ENCODE measurements at regions not wholly inside any gene's neighbourhood (a gene's known extent, or its start where the extent isn't known, plus 50 kb on each side); places are given as distances from the start of the nearest gene placed in this dataset.
"Not testable (repeated sequence)": the region's sequence is repeated elsewhere in the genome, so short reads cannot be mapped to it uniquely, and the experiment has no call there.

- no peak for DNase-seq
Observed at GRCh38 chr9:17083258-17083657, 51.6 kb upstream of the CNTLN start.

GRCh38 chr9:17082343-17083064, 52.3 kb upstream of the CNTLN start:
- DNase-seq, result no peak

GRCh38 chr9:17081814-17082213, 53.0 kb upstream of the CNTLN start:
- DNase-seq, result no peak

GRCh38 chr9:17081351-17081750, 53.5 kb upstream of the CNTLN start:
- DNase-seq, result no peak

GRCh38 chr9:17075758-17076485, 58.9 kb upstream of the CNTLN start:
- DNase-seq, result no peak

GRCh38 chr9:17075146-17075757, 59.6 kb upstream of the CNTLN start:
- no peak for DNase-seq

GRCh38 chr9:17072563-17072962, 62.3 kb upstream of the CNTLN start:
- DNase-seq, result not testable (repeated sequence)

- DNase-seq, result peak; percentile 6 to 45 (median 20)
Observed at GRCh38 chr9:17068671-17069070, 66.2 kb upstream of the CNTLN start.

- DNase-seq, result no peak
Observed at GRCh38 chr9:17065062-17065461, 69.8 kb upstream of the CNTLN start.

GRCh38 chr9:17064558-17064957, 70.3 kb upstream of the CNTLN start:
- no peak for DNase-seq

GRCh38 chr9:17063535-17064135, 71.2 kb upstream of the CNTLN start:
- peak; percentile 49 to 78 (median 62) for DNase-seq

GRCh38 chr9:17062497-17062896, 72.3 kb upstream of the CNTLN start:
- no peak for DNase-seq

GRCh38 chr9:17060450-17060849, 74.4 kb upstream of the CNTLN start:
- no peak for DNase-seq

- no peak for DNase-seq
Observed at GRCh38 chr9:17059465-17059864, 75.4 kb upstream of the CNTLN start.

GRCh38 chr9:17057729-17058128, 77.1 kb upstream of the CNTLN start:
- no peak for DNase-seq

GRCh38 chr9:17052626-17053025, 82.2 kb upstream of the CNTLN start:
- DNase-seq, result no peak

GRCh38 chr9:17045381-17045940, 89.4 kb upstream of the CNTLN start:
- no peak for DNase-seq

- DNase-seq, result no peak
Observed at GRCh38 chr9:17031546-17031945, 103.3 kb upstream of the CNTLN start.

GRCh38 chr9:17025281-17025680, 109.6 kb upstream of the CNTLN start:
- DNase-seq, result no peak

- no peak for DNase-seq
Observed at GRCh38 chr9:17024129-17024528, 110.7 kb upstream of the CNTLN start.

- DNase-seq, result peak in 2 of 4 experiments; percentile 3 to 9
Observed at GRCh38 chr9:17021387-17021970, 113.4 kb upstream of the CNTLN start.

- DNase-seq, result no peak
Observed at GRCh38 chr9:17019398-17019797, 115.4 kb upstream of the CNTLN start.

All from suppressor macrophage (primary cell).